Stomach (tissue), 8 donors: ENCODE measurements at regions not wholly inside any gene's neighbourhood (a gene's known extent, or its start where the extent isn't known, plus 50 kb on each side); places are given as distances from the start of the nearest gene placed in this dataset.

Source experiments
- DNase-seq, 2 donors: peaks; one replicate each; pipeline versions ENCODE4 v3.0.0 to v3.0.0-alpha.2; 2013 to 2019
- H3K27ac ChIP-seq, 5 donors: fragments of 200-600 bp in 4 of 5; sonication (generic) in 4 of 5; one replicate each; pipeline ENCODE4 v1.5.1; 2013 to 2019; ENCODE audit warnings: mild to moderate bottlenecking in 1 of 5, moderate library complexity in 1 of 5
- H3K27me3 ChIP-seq, 3 donors: fragments of 200-600 bp; sonication (generic); one replicate each; pipeline ENCODE4 v1.5.1; 2017 to 2019; ENCODE audit warnings: mixed run types in 1 of 3
- H3K36me3 ChIP-seq, 4 donors: fragments of 200-600 bp; sonication (generic); 1 replicate in 3 of 4; 2 replicates in 1 of 4; pipeline ENCODE4 v1.5.1; 2016 to 2019
- H3K4me1 ChIP-seq, 4 donors: fragments of 200-600 bp; sonication (generic); one replicate each; pipeline ENCODE4 v1.5.1; 2016 to 2019
- H3K4me3 ChIP-seq, 4 donors: fragments of 200-600 bp; sonication (generic) in 3 of 4; one replicate each; pipeline ENCODE4 v1.5.1; 2016 to 2019; ENCODE audit warnings: mild to moderate bottlenecking in 1 of 4
- H3K9me3 ChIP-seq, 4 donors: fragments of 200-600 bp; sonication (generic); one replicate each; pipeline ENCODE4 v1.5.1; 2016 to 2019
- CTCF ChIP-seq, 7 experiments: fragments of 450-650 bp in 4 of 7; fragments of 200-600 bp in 3 of 7; sonication (generic) in 3 of 7; IDR thresholded peaks; one replicate each; pipeline ENCODE4 v1.5.1; 2016 to 2019; ENCODE audit warnings: antibody characterized with exemption in 7 of 7, control low read depth in 2 of 7, mild to moderate bottlenecking in 1 of 7
- EP300 ChIP-seq: sonication (generic); formaldehyde crosslinking; IDR thresholded peaks from one replicate; pipeline ENCODE4 v1.6.1; 2017; ENCODE audit warnings: antibody characterized with exemption
- POLR2A ChIP-seq, 4 donors: fragments of 450-650 bp; IDR thresholded peaks; one replicate each; pipeline ENCODE4 v1.6.1; 2016; ENCODE audit warnings: antibody characterized with exemption in 4 of 4, control low read depth in 2 of 4, mild to moderate bottlenecking in 1 of 4, moderate library complexity in 1 of 4
- POLR2AphosphoS5 ChIP-seq, 3 donors: sonication (generic); formaldehyde crosslinking; IDR thresholded peaks; one replicate each; pipeline ENCODE4 v1.6.1; 2016; ENCODE audit warnings: antibody characterized with exemption in 3 of 3
- WGBS, 5 donors: extraction: QIAGEN DNeasy Blood & Tissue Kit in 3 of 5; methylation state at CpG; one replicate each; pipeline versions ENCODE4 v1.1.5 to v1.1.7; 2013 to 2018; 5-methylcytosine and 5-hydroxymethylcytosine counted together
- intact Hi-C: fragments of 100-400 bp; cut with DNase I; formaldehyde crosslinking; loops from one replicate; pipeline ENCODE4 v1.15.1; 2023; ENCODE audit warnings: low total_unique reads
- donor health status: healthy with polysubstance abuse.
- donor health status: Bipolar disorder and iron deficiency.
- donor health status: healthy.

- intact Hi-C loops = no loop called here
- H3K4me1 ChIP-seq = peaks cover 0 to 13% (median 0%) of the 10 kb centered on the region in 4 donors
- WGBS, 5 donors = 57 to 77% (median 70%) methylated on average over 1 of the region's 1 CpG
- H3K4me3 ChIP-seq = no peak overlapping the region
- H3K36me3 ChIP-seq = no peaks in the 10 kb centered on the region
- H3K27ac ChIP-seq = no peak overlapping the region
- peaks cover 0 to 7% (median 0%) of the 10 kb centered on the region in 3 donors for H3K27me3 ChIP-seq
- peaks cover 0 to 11% (median 5%) of the 10 kb centered on the region in 4 donors for H3K9me3 ChIP-seq
- DNase-seq = no peak
- no peak for TF ChIP-seq POLR2A (IDR thresholded peaks at IDR 0.05)
- no peak for TF ChIP-seq CTCF (IDR thresholded peaks at IDR 0.05)
- no peak for TF ChIP-seq POLR2AphosphoS5 (IDR thresholded peaks at IDR 0.05)
- TF ChIP-seq EP300 = no peak
Measured at GRCh38 chr16:54458923-54459322, 172.3 kb upstream of the IRX3 start.

- Histone ChIP-seq H3K27me3 (peaks cover 0 to 7% (median 0%) of the 10 kb centered on the region in 3 donors), H3K36me3 (no peaks in the 10 kb centered on the region), H3K9me3 (no peaks in the 10 kb centered on the region), H3K27ac (no peak overlapping the region), H3K4me3 (no peak overlapping the region), H3K4me1 (peaks cover 0 to 13% (median 0%) of the 10 kb centered on the region in 4 donors)
- TF ChIP-seq CTCF (IDR thresholded peaks at IDR 0.05) (no peak), POLR2AphosphoS5 (IDR thresholded peaks at IDR 0.05) (no peak), POLR2A (IDR thresholded peaks at IDR 0.05) (no peak), EP300 (no peak)
- WGBS, 5 donors = 65 to 88% (median 71%) methylated on average over 4 of the region's 4 CpGs
- DNase-seq = no peak
- intact Hi-C loops = no loop called here
Measured at GRCh38 chr16:54456291-54456690, 169.7 kb upstream of the IRX3 start.

GRCh38 chr16:54455030-54455725 lies 168.6 kb upstream of the IRX3 start:
- Histone ChIP-seq H3K36me3 (no peaks in the 10 kb centered on the region), H3K4me1 (peaks cover 0 to 13% (median 0%) of the 10 kb centered on the region in 4 donors), H3K27ac (no peak overlapping the region), H3K27me3 (peaks cover 0 to 2% (median 0%) of the 10 kb centered on the region in 3 donors), H3K9me3 (no peaks in the 10 kb centered on the region), H3K4me3 (no peak overlapping the region)
- DNase-seq = no peak
- 53 to 70% (median 60%) methylated on average over 12 of the region's 12 CpGs for whole genome bisulfite sequencing, 5 donors
- TF ChIP-seq POLR2A (IDR thresholded peaks at IDR 0.05) (no peak), CTCF (IDR thresholded peaks at IDR 0.05) (no peak)
- intact Hi-C loops = no loop called here

GRCh38 chr16:54454616-54455015 lies 168.0 kb upstream of the IRX3 start:
- Histone ChIP-seq H3K27ac (no peak overlapping the region), H3K4me1 (peaks cover 0 to 13% (median 0%) of the 10 kb centered on the region in 4 donors), H3K36me3 (no peaks in the 10 kb centered on the region), H3K27me3 (no peaks in the 10 kb centered on the region), H3K9me3 (no peaks in the 10 kb centered on the region), H3K4me3 (no peak overlapping the region)
- no peak for TF ChIP-seq POLR2AphosphoS5 (IDR thresholded peaks at IDR 0.05)
- TF ChIP-seq EP300 = no peak
- no peak for TF ChIP-seq CTCF (IDR thresholded peaks at IDR 0.05)
- no peak for TF ChIP-seq POLR2A (IDR thresholded peaks at IDR 0.05)
- 73 to 84% (median 76%) methylated on average over 8 of the region's 8 CpGs for WGBS, 5 donors
- intact Hi-C loops = no loop called here
- DNase-seq = no peak
